T47D (cell line): ENCODE measurements at regions not wholly inside any gene's neighbourhood (a gene's known extent, or its start where the extent isn't known, plus 50 kb on each side); places are given as distances from the start of the nearest gene placed in this dataset.

Experiments used
- DNase-seq, 2 experiments: peaks; one replicate each; pipeline versions ENCODE4 v3.0.0 to v3.0.0-alpha.2; 2011 to 2012; ENCODE audit warnings: low read depth in 1 of 2, low spot score in 1 of 2
- JUND ChIP-seq: IDR thresholded peaks from 2 replicates; pipeline ENCODE4 v1.6.1; 2012; ENCODE audit warnings: low read depth
- in situ Hi-C: cut with HindIII; loops from 2 replicates; pipeline ENCODE4 v1.10.0; 2016; ENCODE audit warnings: low sequenced_read_pairs, low pct_unique_long_range_greater_than_20kb

- no peak for DNase-seq
- in situ Hi-C loops: no loop called here
- no peak for TF ChIP-seq JUND
Measured at GRCh38 chr11:28582506-28582905, 474.3 kb downstream of the METTL15 start.

- TF ChIP-seq JUND: no peak
- no peak for DNase-seq
- in situ Hi-C loops: no loop called here
Measured at GRCh38 chr11:28581286-28582242, 473.4 kb downstream of the METTL15 start.

GRCh38 chr11:28571371-28571770 lies 463.2 kb downstream of the METTL15 start:
- no peak for TF ChIP-seq JUND
- in situ Hi-C loops: no loop called here
- no peak for DNase-seq

- DNase-seq: no peak
- in situ Hi-C loops: no loop called here
Measured at GRCh38 chr11:28569106-28569505, 460.9 kb downstream of the METTL15 start.

GRCh38 chr11:28566339-28567089 lies 458.3 kb downstream of the METTL15 start:
- DNase-seq: no peak
- TF ChIP-seq JUND: no peak
- in situ Hi-C loops: no loop called here

More at GRCh38 chr11:28569106-28569505, 460.9 kb downstream of the METTL15 start:
- TF ChIP-seq JUND: no peak

GRCh38 chr11:28559492-28559891 lies 451.3 kb downstream of the METTL15 start:
- no peak for DNase-seq
- no peak for TF ChIP-seq JUND
- in situ Hi-C loops: no loop called here

GRCh38 chr11:28547321-28547741 lies 439.1 kb downstream of the METTL15 start:
- TF ChIP-seq JUND: no peak
- in situ Hi-C loops: no loop called here
- DNase-seq: no peak

- DNase-seq: no peak
- no peak for TF ChIP-seq JUND
- in situ Hi-C loops: no loop called here
Measured at GRCh38 chr11:28545536-28545935, 437.3 kb downstream of the METTL15 start.

- no peak for TF ChIP-seq JUND
- in situ Hi-C loops: no loop called here
- DNase-seq: peak in 1 of 2 experiments; percentile 15
Measured at GRCh38 chr11:28542561-28542960, 434.4 kb downstream of the METTL15 start.

- DNase-seq: no peak
- TF ChIP-seq JUND: no peak
- in situ Hi-C loops: no loop called here
Measured at GRCh38 chr11:28539239-28540030, 431.2 kb downstream of the METTL15 start.

- in situ Hi-C loops: no loop called here
- no peak for TF ChIP-seq JUND
Measured at GRCh38 chr11:28537822-28538221, 429.6 kb downstream of the METTL15 start.

More at GRCh38 chr11:28537822-28538221, 429.6 kb downstream of the METTL15 start:
- DNase-seq: no peak
